GM12865 (cell line): ENCODE measurements at regions not wholly inside any gene's neighbourhood (a gene's known extent, or its start where the extent isn't known, plus 50 kb on each side); places are given as distances from the start of the nearest gene placed in this dataset.
"Not testable (repeated sequence)": the region's sequence is repeated elsewhere in the genome, so short reads cannot be mapped to it uniquely, and the experiment has no call there.

Source experiments
- DNase-seq: peaks from one replicate; pipeline ENCODE4 v3.0.0; 2010; ENCODE audit warnings: low read depth
- H3K4me3 ChIP-seq: 2 replicates; pipeline ENCODE4 v1.5.1; 2011; ENCODE audit warnings: mild to moderate bottlenecking, low read depth, low read length, control low read depth
- TF ChIP-seq, protein P1 (sequence below): IDR thresholded peaks from 2 replicates; pipeline ENCODE4 v1.5.1; 2011; ENCODE audit warnings: low read length, control low read depth, low read depth, inconsistent platforms; ENCODE audit not compliant: insufficient read depth; ENCODE audit errors: missing control alignments

DNA sequence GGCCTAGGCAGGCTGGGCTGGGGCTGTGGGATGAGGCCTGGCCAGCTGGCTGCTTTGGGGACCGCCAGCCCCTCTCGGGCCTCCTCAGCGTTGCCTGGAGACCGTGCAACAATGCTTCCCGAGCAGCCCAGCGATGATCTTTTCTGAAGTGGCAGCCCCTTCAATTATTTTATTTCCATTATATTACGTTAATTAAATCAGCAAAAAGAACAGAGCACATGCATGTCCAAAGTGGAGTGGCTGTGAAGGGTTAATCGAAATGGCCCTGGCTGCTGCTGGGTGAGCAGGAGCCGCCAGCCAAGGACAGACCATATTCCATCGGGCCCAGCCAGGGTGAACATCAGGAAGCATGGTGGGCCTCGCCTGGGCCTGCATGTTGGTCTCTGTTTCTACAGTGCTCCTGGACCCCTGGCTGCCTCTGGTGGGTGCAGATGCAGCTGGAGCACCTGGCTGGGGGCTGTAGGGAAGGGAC, 245.5 kb downstream of the MYCN start:
- no peak for DNase-seq
- TF ChIP-seq, protein P1, sequence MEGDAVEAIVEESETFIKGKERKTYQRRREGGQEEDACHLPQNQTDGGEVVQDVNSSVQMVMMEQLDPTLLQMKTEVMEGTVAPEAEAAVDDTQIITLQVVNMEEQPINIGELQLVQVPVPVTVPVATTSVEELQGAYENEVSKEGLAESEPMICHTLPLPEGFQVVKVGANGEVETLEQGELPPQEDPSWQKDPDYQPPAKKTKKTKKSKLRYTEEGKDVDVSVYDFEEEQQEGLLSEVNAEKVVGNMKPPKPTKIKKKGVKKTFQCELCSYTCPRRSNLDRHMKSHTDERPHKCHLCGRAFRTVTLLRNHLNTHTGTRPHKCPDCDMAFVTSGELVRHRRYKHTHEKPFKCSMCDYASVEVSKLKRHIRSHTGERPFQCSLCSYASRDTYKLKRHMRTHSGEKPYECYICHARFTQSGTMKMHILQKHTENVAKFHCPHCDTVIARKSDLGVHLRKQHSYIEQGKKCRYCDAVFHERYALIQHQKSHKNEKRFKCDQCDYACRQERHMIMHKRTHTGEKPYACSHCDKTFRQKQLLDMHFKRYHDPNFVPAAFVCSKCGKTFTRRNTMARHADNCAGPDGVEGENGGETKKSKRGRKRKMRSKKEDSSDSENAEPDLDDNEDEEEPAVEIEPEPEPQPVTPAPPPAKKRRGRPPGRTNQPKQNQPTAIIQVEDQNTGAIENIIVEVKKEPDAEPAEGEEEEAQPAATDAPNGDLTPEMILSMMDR: no peak
- H3K4me3 ChIP-seq: no peak overlapping the region

GRCh38 chr2:16184945-16185660, 244.8 kb downstream of the MYCN start:
- DNase-seq: no peak
- TF ChIP-seq, protein P1: no peak
- H3K4me3 ChIP-seq: no peak overlapping the region

DNA sequence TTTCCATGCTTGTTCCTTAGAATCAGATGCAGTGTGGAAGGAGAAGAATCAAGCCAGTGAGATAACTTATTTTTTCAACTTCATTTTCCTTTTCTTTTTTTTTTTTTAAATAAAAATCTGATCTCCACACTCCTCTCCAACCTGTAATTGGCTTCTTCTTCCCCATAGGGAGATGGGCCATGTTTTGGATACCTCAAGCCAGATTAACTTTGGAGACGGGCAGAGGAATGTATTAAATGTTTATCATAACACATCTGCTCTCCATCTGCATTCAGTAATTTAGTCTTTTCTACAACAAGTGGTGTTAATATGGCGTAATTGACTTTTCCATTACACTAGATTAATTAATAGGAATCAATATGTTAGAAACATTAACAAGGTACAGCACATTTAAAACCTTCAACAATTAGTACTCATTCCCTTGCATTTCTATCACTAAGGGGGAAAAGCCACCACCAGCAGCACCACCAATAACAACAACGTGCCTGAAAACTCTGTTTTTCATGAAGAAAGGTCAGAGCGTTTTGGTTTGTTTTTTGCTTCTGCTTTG, 244.1 kb downstream of the MYCN start:
- TF ChIP-seq, protein P1: no peak
- H3K4me3 ChIP-seq: no peak overlapping the region
- no peak for DNase-seq

DNA sequence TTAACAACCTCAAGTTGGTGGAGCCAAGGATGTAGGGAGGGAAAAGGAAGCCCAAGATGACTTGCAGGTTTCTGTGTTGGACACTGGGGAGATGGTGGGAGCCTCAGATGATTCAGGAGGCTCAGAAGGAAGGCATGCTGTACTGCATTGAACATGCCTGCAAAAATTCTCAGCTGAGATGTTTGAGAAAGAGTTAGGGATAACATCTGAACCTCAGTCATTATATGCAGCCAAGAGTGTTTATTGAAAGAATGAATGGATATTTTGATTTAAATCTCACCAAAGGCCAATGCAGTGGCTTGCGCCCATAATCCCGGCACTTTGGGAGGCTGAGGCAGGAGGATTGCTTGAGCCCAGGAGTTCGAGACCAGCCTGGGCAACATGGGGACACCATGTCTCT, 243.0 kb downstream of the MYCN start:
- DNase-seq: no peak
- TF ChIP-seq, protein P1: no peak
- H3K4me3 ChIP-seq: no peak overlapping the region

DNA sequence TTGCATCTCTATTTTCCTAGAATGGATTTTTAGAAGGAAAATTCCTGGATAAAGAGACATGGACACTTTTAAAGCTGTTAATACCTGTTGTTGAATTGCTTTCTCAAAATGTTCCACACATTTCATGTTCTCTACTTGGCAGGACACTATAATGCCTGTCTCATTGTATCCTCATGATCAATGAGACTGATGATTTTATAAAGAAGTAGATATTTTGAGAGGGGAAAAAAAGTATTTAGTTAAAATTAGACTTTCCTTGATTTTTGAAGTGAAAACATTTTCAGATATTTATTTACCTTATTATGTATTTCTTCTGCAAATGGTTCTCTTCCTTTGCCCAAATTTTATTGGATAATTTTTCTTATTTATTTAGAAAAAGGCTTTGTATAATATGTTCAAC, 242.5 kb downstream of the MYCN start:
- TF ChIP-seq, protein P1: no peak
- no peak for DNase-seq
- no peak overlapping the region for H3K4me3 ChIP-seq

GRCh38 chr2:16182311-16182815, 242.0 kb downstream of the MYCN start:
- DNase-seq, H3K4me3 ChIP-seq: not testable (repeated sequence)

DNA sequence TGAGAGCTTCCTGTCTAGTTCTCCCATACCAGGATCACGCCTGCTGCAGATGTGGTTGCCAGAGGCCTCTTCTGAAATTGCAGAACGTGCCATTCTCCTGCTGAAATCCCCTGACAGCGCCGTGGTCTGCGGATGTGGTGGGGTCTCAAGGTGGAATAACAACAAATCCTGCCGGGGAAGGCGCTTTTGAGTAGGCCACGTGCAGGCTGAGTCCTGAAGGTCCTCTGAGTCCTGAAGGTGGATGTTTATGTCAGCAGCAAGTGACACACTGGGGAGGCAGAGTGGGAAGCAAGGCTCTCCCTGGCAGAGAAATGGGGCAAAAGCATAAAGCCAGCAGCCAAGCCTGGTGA, 241.4 kb downstream of the MYCN start:
- TF ChIP-seq, protein P1: no peak
- H3K4me3 ChIP-seq: no peak overlapping the region
- DNase-seq: no peak
